Stimulated activated effector memory CD8-positive, alpha-beta T cell treated with anti-CD3 and anti-CD28 coated beads, Interleukin-12 subunit alpha, Interleukin-12 subunit beta, amount 100 ng/mL, for 72 hours (primary cell): ENCODE measurements at regions not wholly inside any gene's neighbourhood (a gene's known extent, or its start where the extent isn't known, plus 50 kb on each side); places are given as distances from the start of the nearest gene placed in this dataset.
A peak's percentile ranks its signal among the peaks of the same experiment; 100 is the strongest.

Experiments
- ATAC-seq: fragments of 150-1000 bp; cut with Tn5 transposase; 2 replicates; pipeline ENCODE4 v1.10.0; 2021
- DNase-seq, 2 donors: peaks; one replicate each; pipeline ENCODE4 v3.0.0; 2021 to 2022; ENCODE audit warnings: low spot score in 2 of 2
- H3K27ac Mint-ChIP-seq: one replicate; pipeline ENCODE4 v1.8.0; 2022; ENCODE audit warnings: mild to moderate bottlenecking, mixed read lengths
- H3K36me3 Mint-ChIP-seq: one replicate; pipeline ENCODE4 v1.8.0; 2022; ENCODE audit warnings: mild to moderate bottlenecking, mixed read lengths
- H3K4me1 Mint-ChIP-seq: one replicate; pipeline ENCODE4 v1.8.0; 2022; ENCODE audit warnings: mixed read lengths
- H3K4me3 Mint-ChIP-seq: one replicate; pipeline ENCODE4 v1.8.0; 2022; ENCODE audit warnings: mild to moderate bottlenecking, mixed read lengths
- H3K9me3 Mint-ChIP-seq: one replicate; pipeline ENCODE4 v1.8.0; 2022; ENCODE audit warnings: mixed read lengths

DNA sequence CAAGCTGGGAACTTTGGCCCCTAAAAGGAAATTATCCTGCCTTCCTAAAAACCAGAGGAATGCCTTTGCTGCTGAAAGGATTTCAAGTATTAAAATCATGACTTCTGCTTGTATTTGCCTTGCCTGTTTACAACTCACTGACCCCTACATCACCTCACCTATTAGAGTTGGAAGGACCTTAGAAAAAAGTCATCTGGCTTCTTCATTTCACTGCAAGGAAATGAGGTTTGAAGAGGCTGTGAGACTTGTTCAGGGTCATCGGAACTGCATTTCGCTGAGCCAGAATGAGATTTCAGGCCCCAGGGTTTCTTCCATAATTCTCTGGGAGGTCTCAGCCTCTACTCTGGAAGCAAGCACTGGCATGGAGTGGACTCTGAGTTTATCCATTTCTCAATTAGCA is 304.1 kb downstream of the BUD13 start:
- no peak for ATAC-seq
- Mint-ChIP-seq H3K4me1 (no peaks in the 10 kb centered on the region), H3K4me3 (no peak overlapping the region), H3K27ac (no peak overlapping the region), H3K36me3 (no peaks in the 10 kb centered on the region), H3K9me3 (no peaks in the 10 kb centered on the region)
- no peak for DNase-seq

DNA sequence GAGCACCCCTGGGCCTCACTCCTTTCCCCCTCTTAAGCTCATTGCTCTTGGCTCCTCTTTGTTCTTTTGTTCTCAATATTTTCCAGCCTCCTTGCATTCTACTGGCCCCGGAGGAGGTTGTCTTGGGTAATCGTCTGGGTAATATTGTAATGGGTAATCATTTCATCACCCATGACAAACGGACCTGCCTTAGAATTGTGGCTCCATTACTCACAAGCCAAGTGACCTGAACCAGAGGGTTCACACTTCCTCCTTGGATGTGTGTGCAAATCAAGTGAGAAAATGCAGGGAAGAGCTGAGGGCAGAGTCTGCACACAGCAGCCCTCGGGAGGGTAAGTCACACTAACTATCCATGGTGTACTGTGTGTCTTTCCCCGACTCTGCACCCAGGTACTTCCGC is 305.0 kb downstream of the BUD13 start:
- DNase-seq, result no peak
- H3K9me3 Mint-ChIP-seq, result no peaks in the 10 kb centered on the region
- no peaks in the 10 kb centered on the region for H3K4me1 Mint-ChIP-seq
- no peaks in the 10 kb centered on the region for H3K36me3 Mint-ChIP-seq
- no peak overlapping the region for H3K27ac Mint-ChIP-seq
- H3K4me3 Mint-ChIP-seq, result no peak overlapping the region
- ATAC-seq, result no peak

DNA sequence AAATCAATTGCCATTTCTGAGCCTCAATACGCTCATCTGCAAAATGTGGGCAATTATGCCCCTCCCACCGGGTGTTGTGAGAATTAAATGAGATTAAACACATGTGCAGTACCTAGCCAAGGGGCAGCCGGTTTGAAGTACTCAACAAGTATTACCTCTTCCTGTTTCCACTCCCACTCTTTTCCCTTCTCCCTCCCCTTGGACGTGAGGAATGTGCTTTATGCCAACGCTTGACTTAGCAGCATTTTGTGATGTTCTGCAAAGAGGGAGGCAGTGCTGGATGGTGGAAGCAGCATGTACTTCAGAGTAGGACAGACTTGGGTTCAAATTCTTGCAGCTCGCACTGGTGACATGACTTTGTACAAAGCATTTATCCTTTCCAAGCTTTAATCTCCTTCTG is 306.0 kb downstream of the BUD13 start:
- Mint-ChIP-seq H3K4me1 (no peaks in the 10 kb centered on the region), H3K36me3 (no peaks in the 10 kb centered on the region), H3K27ac (no peak overlapping the region), H3K4me3 (no peak overlapping the region), H3K9me3 (no peaks in the 10 kb centered on the region)
- ATAC-seq (no peak), DNase-seq (no peak)

DNA sequence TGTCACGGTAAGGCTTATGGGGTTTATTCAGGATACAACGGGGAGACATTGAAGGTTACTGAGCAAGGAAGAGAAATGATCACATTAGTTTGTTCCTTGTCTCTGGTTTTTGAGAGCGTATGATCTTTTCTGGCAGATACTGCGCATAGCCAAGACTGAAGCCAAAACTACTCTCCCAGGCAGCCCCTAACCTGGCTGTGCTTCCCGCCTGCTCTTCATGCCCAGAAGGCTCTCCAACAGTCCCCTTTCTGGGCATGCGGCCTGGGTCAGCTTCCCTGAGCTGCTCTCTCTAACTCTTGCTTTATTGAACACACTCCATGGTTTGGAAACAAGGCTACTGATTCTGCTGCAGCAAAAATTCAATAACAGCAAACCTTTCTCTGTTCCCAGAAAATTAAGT is 306.6 kb downstream of the BUD13 start:
- ATAC-seq, result no peak

DNA sequence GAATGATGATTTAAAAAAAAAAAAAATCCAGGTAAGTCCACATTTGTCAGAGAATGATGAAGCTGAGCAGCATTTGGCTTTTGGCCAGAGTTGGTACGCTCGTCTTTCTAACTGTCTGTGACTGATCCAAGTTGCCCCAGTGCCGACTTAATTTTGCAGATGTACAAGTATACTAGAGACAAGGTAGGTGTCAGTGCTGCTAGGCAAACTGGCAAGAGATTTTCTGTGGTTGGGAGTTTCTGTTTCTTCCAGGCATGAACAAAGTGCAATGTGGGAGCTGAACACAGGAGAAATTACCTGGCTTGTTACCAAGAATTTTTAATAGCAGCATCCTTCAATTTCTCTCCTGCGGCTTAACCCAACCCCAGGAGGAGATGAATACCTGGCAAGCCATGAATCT is 307.7 kb downstream of the BUD13 start:
- no peaks in the 10 kb centered on the region for H3K36me3 Mint-ChIP-seq
- no peaks in the 10 kb centered on the region for H3K4me1 Mint-ChIP-seq
- DNase-seq, result no peak
- ATAC-seq, result no peak
- H3K4me3 Mint-ChIP-seq, result no peak overlapping the region
- no peaks in the 10 kb centered on the region for H3K9me3 Mint-ChIP-seq
- H3K27ac Mint-ChIP-seq, result no peak overlapping the region

More for the DNA sequence above, 306.6 kb downstream of the BUD13 start:
- no peak overlapping the region for H3K27ac Mint-ChIP-seq
- DNase-seq, result no peak
- no peaks in the 10 kb centered on the region for H3K36me3 Mint-ChIP-seq
- H3K4me1 Mint-ChIP-seq, result no peaks in the 10 kb centered on the region
- H3K9me3 Mint-ChIP-seq, result no peaks in the 10 kb centered on the region
- H3K4me3 Mint-ChIP-seq, result no peak overlapping the region

DNA sequence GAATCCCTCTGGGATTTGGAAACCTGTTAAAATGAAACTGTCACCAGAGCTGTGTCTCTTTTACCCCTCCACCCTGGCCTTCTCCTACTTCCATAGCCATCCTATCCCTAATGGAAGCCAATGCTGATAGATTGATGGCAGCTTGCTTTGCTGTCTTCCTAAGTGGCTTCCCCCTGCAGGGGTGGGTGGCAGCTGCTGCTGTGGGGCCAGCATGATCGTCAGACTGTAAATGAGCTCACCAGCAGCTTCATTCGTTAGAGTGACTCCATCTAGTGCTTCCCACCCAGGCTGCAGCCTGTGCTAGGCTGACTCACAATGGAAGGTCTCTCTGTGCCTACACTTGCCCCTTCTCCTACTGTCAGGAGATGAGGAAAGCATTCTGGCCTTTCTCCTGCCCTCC is 311.0 kb downstream of the BUD13 start:
- ATAC-seq, result peak; percentile 7
- no peak overlapping the region for H3K4me3 Mint-ChIP-seq
- H3K36me3 Mint-ChIP-seq, result no peaks in the 10 kb centered on the region
- DNase-seq, result no peak
- H3K27ac Mint-ChIP-seq, result no peak overlapping the region
- H3K4me1 Mint-ChIP-seq, result peaks cover 5% of the 10 kb centered on the region
- H3K9me3 Mint-ChIP-seq, result no peaks in the 10 kb centered on the region

DNA sequence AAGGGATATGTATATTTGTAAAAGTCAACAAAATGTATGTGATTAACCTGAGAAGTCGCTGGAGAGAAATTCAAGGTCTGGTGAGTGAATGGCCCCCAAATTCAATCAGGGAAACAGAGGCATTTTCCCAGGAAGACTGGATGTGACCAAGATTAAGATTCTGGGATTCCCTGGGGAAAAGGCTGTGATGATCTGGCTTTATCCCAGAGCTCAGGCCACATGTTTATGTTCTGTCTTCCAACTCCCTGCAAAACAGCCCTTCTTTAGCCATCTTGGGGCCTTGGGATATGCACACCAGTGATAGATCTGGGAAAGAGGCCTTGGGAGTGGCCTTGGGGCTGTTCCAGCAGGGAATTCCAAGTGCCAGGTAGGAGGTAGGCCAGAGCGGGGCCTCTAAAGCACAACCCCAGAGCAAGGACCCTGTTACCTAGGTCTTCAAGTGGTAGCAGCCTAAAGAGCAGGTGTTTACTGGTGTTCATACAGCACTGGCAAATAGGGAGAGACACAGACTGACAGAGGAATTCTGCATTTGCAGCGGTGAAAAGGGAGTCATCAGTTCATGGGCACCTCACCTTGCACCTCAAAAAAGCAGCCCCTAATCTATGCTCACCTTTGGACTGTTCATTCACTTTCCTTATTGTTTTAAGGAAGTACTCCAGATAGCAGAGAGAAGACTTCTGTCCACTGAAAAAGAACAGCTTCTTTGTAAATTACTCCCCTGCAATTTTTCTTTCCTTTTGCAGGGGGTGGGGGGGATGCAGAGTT is 312.4 kb downstream of the BUD13 start:
- H3K4me3 Mint-ChIP-seq, result no peak overlapping the region
- peaks cover 5% of the 10 kb centered on the region for H3K4me1 Mint-ChIP-seq
- ATAC-seq, result no peak
- DNase-seq, result no peak
- H3K9me3 Mint-ChIP-seq, result no peaks in the 10 kb centered on the region
- no peak overlapping the region for H3K27ac Mint-ChIP-seq
- H3K36me3 Mint-ChIP-seq, result no peaks in the 10 kb centered on the region

DNA sequence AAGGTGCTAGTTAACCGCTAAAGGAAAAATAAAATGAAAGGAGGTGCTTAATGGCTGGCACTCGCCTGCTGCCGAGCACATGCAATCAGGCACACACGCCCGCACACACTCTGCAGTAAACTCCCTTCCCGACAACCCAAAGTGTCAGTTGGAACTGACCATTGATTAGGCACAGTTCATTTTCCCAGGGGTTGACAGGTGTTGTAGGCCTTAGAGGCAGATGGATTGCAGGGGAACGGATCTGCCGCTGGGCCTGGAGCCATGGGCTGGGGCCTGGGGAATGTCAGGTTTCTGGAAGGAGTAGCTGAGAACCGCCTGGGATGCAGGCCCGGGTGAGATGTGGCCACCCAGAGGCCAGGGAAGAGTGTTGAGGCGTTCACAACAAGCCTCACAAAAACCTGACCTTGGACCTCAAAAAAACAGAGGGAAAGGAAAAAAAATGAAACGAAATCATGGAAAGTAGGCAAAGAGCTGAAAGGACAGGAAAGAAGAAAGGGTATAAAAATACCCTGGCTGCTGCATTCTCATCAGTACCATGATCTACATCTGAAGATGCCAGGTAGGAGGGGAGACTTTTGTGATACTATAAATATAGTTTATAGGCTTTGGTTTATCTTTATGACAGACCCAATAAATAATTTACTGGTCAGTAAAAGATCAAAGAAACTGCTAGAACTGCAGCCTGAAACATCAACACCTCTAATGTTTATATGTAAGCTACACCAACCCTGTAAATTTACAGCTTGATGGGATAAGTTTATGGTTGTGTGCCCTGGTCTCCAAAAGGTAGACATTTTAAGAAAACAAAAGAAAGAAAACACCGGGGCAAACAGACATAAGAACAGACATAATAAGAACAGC is 313.4 kb downstream of the BUD13 start:
- no peak overlapping the region for H3K4me3 Mint-ChIP-seq
- H3K9me3 Mint-ChIP-seq, result no peaks in the 10 kb centered on the region
- DNase-seq (no peak), ATAC-seq (no peak)
- H3K27ac Mint-ChIP-seq, result no peak overlapping the region
- H3K4me1 Mint-ChIP-seq, result peaks cover 5% of the 10 kb centered on the region
- H3K36me3 Mint-ChIP-seq, result no peaks in the 10 kb centered on the region

DNA sequence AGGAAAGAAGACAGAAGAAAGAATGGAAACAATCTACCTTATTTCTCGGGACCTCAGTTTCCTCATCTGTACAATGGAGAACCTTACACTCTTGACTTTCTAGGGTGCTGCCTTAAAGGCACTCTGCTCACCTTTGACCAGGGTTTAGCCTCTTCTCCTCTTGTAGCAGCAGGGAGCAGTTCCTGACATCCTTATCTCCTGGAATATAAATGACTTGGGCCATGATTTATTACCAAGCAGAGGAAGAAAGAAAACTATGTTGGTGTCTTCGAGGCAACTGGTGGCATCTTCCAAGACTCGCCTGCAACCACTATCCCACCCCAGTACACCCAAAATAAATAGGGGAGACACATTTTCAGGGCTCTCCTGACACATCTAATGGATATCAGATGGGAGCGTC is 314.2 kb downstream of the BUD13 start:
- Mint-ChIP-seq H3K9me3 (no peaks in the 10 kb centered on the region), H3K4me1 (peaks cover 5% of the 10 kb centered on the region), H3K36me3 (no peaks in the 10 kb centered on the region), H3K4me3 (no peak overlapping the region), H3K27ac (no peak overlapping the region)
- no peak for ATAC-seq
- DNase-seq, result no peak

DNA sequence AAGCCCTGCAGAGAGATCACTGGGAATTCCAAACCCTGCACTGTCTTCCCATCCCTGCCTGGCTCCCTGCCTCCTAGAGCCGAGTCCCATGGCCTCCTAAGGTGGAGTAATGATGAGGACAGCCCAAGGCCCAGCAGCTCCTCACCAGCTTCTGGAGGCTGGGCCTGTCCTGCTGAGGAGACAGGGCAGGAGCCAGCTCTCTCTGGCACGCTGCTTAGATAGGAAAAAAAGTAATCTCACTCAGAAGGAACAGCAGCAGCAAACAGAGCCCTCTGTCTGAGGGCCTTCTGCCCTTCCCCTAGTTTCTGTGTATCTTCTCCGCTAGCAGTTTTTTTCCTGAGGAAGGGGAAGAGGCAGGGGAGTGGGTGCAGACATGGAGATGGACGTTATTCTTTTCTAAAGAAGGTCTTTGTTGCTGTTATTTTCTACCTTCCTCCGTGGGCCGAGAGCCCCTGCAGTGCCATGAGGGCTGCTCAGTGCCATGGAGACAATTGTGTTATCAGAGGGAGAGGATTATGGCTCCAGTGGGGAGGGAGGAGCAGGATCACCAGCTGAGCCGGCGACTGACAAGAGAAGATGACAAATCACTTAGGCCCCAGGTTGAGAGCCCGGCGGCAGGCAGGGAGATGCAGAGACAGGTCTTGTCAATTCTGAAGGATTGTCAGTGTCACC is 315.3 kb downstream of the BUD13 start:
- H3K27ac Mint-ChIP-seq, result no peak overlapping the region
- H3K4me1 Mint-ChIP-seq, result peaks cover 5% of the 10 kb centered on the region
- no peak for ATAC-seq
- H3K9me3 Mint-ChIP-seq, result no peaks in the 10 kb centered on the region
- no peak for DNase-seq
- H3K4me3 Mint-ChIP-seq, result no peak overlapping the region
- no peaks in the 10 kb centered on the region for H3K36me3 Mint-ChIP-seq

DNA sequence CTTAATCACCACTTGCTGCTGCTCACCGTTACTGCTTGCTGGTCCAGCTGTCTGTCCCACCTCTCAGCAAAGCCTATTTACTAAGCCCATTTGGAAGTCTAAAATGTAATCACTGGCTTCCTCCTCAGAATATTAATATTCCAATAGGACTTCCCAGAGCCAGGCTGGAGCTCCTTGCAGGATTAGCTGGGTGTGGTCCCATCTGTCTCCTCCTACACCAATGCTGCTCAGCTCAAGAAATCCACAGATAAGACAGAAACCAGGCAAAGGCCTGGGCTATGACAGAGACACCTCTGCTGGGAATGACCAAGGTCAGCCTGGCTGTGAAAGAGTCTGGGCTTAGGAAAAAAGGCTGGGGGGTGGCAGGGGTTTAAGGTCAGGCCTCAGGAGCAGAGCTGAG is 317.8 kb downstream of the BUD13 start:
- H3K4me1 Mint-ChIP-seq, result peaks cover 5% of the 10 kb centered on the region
- no peaks in the 10 kb centered on the region for H3K9me3 Mint-ChIP-seq
- no peak overlapping the region for H3K4me3 Mint-ChIP-seq
- ATAC-seq (no peak), DNase-seq (no peak)
- H3K27ac Mint-ChIP-seq, result no peak overlapping the region
- no peaks in the 10 kb centered on the region for H3K36me3 Mint-ChIP-seq

DNA sequence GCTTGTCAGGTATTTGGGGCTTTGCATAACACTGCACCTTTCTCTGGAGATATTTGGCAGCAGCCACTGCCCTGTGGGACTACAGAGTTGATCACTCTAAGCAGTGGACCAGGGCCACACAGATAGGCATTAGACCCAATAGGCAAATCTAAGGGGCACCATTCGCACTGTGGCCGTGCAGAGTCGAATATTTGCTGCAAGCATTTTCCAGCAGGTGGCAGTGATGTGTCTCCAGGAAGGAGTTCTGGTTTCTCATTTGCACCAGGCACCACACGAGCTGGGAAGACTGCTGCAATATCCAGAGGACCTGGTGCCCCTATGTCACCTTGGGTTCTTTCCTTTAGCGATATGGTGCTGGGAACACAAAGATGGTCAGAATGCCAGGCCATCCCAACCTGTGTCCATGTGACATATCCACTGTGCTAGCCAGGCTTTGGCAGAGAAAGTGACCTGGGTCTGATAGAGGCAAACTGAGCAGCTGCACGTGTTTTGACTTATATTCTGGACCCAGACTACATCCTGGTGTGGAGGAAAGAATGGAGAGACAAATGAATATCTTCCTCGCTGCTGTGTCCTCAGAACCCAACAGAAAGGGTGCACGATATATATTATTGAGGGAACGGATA is 318.7 kb downstream of the BUD13 start:
- H3K9me3 Mint-ChIP-seq, result peaks cover 2% of the 10 kb centered on the region
- H3K4me1 Mint-ChIP-seq, result peaks cover 5% of the 10 kb centered on the region
- no peak for ATAC-seq
- DNase-seq, result peak in 1 of 2 donors; percentile 50
- H3K4me3 Mint-ChIP-seq, result no peak overlapping the region
- H3K27ac Mint-ChIP-seq, result no peak overlapping the region
- no peaks in the 10 kb centered on the region for H3K36me3 Mint-ChIP-seq

DNA sequence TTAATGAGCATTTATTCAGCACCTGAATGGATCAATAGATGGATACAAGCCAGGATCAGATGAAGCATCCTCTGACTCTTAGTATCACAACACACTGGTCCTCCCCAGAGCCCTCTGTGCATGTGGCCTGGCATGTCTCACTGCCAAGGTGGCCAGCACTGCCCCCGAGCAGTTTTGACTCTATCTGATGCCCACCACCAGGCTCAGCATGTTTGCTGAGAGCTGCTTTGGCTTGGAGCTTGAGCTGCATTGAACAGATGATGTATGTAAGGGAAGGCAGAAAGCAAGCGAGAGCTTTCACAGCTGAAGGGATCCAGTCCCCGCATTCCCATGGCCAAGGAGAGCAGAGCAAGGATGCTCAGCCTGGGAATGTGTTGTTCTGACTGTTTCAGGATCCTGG is 320.3 kb downstream of the BUD13 start:
- no peak overlapping the region for H3K4me3 Mint-ChIP-seq
- peaks cover 2% of the 10 kb centered on the region for H3K9me3 Mint-ChIP-seq
- H3K4me1 Mint-ChIP-seq, result peaks cover 2% of the 10 kb centered on the region

DNA sequence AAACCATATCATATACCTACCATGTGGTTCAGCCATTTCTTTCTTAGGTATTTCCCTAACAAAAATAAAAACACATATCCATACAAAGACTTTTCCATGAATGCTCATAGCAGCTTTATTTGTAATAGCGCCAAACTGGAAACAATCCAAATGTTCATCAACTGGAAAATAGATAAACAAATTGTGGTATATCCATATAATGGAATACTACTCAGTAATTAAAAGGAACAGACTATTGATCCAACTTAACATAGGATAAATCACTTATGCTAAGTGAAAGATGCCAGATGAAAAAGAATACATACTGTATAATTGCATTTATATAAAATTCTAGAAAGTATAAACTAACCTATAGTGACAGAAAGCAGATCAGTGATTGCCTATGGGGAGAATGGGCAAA is 323.3 kb downstream of the BUD13 start:
- DNase-seq (no peak), ATAC-seq (no peak)
- Mint-ChIP-seq H3K4me3 (no peak overlapping the region), H3K36me3 (no peaks in the 10 kb centered on the region), H3K27ac (no peak overlapping the region), H3K9me3 (peaks cover 2% of the 10 kb centered on the region), H3K4me1 (no peaks in the 10 kb centered on the region)

More for the DNA sequence above, 320.3 kb downstream of the BUD13 start:
- Mint-ChIP-seq H3K36me3 (no peaks in the 10 kb centered on the region), H3K27ac (no peak overlapping the region)
- ATAC-seq (no peak), DNase-seq (no peak)
